ENCODE measurements at regions not wholly inside any gene's neighbourhood (a gene's known extent, or its start where the extent isn't known, plus 50 kb on each side); places are given as distances from the start of the nearest gene placed in this dataset.

DNA sequence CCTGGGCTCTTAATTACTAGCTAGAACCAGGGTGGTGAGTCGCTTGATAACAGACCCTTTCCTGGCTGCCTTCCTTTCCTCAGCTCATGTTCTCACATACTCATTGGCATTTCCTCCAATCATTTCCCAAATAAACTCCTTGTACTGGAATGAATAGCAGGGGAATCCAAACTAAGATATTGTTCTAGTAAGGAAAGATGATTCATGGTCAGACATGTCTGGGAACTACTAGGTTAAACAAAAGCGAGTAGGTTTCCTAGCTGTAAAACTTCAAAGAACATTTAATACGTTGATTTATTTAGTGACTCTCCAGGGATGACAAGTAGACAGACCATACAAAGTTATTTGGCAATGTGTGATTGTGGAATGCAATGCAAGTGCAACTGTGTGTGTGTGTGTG is 121.2 kb upstream of the KCNJ6 start:
- H3K27ac ChIP-seq, result no peak overlapping the region
- H3K4me3 ChIP-seq, result no peak overlapping the region

DNA sequence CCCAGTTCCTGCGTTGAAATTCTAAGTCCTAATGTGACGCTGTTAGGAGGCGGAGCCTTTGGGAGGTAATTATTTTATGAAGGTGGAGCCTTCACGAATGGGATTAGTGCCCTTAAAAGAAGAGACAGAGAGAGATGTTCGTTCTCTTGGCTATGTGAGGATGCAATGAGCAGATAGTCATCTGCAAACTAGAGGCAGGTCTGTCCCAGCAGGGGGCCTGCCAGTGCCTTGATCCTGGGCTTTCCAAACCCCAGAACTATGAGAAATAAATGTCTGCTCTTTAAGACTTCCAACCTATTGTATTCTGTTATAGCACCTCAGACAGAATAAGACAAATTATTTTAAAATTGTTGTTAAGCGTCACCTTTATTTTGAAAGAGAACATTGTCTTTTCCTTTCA is 123.1 kb upstream of the KCNJ6 start:
- no peak overlapping the region for H3K4me3 ChIP-seq
- no peak overlapping the region for H3K27ac ChIP-seq

DNA sequence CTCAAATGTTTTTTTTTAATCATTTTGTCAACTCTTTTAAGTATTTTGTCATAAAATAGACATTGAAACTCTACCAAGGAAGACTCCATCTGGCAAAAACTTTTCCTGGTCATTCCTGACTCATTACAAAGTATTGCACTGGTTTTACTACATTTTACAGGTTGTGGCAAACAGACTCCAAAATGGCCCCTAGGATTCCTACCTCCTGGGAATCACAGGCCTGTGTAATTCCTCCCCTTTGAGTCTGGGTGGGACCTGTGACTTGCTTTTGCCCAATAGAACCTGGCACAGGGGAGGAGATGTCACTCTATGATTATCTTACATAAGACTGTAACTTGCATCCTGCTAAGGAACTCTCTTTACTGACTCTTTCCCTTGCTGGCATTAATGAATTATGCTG is 123.6 kb upstream of the KCNJ6 start:
- no peak overlapping the region for H3K4me3 ChIP-seq
- H3K27ac ChIP-seq, result no peak overlapping the region

GRCh38 chr21:38041493-38041892 is 125.2 kb upstream of the KCNJ6 start:
- H3K4me3 ChIP-seq, result no peak overlapping the region
- no peak overlapping the region for H3K27ac ChIP-seq

GRCh38 chr21:38042246-38042645 is 126.0 kb upstream of the KCNJ6 start:
- no peak overlapping the region for H3K4me3 ChIP-seq

DNA sequence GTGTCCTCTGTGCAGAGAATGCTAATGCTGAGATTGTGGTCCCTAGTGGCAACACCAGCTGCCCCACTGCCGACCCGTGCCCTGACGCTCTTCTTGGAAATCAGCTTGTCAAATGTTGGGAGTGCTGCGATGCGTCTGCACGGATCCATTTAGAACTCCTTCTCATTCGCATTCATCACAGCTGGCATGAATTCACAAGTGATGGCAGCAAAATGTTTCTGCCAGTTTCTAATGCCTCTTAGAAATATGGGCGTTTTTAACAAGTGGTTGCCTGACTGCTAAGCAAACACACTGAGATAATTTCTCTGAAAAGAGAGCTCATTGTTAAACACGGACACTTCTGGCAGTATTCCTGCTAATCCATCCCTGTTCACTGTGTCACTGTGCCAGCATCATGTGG is 131.9 kb upstream of the KCNJ6 start:
- H3K4me3 ChIP-seq, result no peak overlapping the region
- H3K27ac ChIP-seq, result no peak overlapping the region

More at GRCh38 chr21:38042246-38042645, 126.0 kb upstream of the KCNJ6 start:
- H3K27ac ChIP-seq, result no peak overlapping the region

- no peak overlapping the region for H3K27ac ChIP-seq
- H3K4me3 ChIP-seq, result no peak overlapping the region
These were observed 138.1 kb upstream of the KCNJ6 start for GRCh38 chr21:38054334-38054733.

- Histone ChIP-seq H3K4me3 (no peak overlapping the region), H3K27ac (no peak overlapping the region)
These were observed 140.2 kb upstream of the KCNJ6 start for GRCh38 chr21:38056481-38056880.

- Histone ChIP-seq H3K4me3 (no peak overlapping the region), H3K27ac (no peak overlapping the region)
These were observed 141.4 kb upstream of the KCNJ6 start for GRCh38 chr21:38057626-38058025.

DNA sequence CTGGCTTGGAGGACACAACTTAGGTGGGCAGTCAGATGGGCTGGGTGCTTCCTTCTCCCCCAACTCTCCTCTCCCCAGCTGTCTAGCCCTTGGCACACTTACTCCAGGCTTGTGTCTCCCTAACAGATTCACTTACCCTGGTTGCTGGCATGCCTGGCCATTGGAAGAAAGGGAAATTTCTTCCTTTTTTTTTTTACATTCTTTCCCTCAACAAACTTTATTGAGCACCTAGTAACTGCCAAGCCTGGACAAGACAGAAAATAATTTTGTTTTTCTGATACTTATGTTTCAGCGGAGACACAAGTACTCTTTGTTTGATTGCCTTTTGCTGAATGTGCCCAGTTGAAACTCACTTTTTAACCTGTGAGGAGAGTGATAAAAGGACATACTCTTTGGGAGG is 144.3 kb upstream of the KCNJ6 start:
- H3K27ac ChIP-seq, result no peak overlapping the region
- H3K4me3 ChIP-seq, result no peak overlapping the region

GRCh38 chr21:38067086-38067739 is 151.0 kb upstream of the KCNJ6 start:
- H3K4me3 ChIP-seq, result no peak overlapping the region
- no peak overlapping the region for H3K27ac ChIP-seq

GRCh38 chr21:38072489-38072888 is 156.2 kb upstream of the KCNJ6 start:
- Histone ChIP-seq H3K4me3 (no peak overlapping the region), H3K27ac (no peak overlapping the region)

DNA sequence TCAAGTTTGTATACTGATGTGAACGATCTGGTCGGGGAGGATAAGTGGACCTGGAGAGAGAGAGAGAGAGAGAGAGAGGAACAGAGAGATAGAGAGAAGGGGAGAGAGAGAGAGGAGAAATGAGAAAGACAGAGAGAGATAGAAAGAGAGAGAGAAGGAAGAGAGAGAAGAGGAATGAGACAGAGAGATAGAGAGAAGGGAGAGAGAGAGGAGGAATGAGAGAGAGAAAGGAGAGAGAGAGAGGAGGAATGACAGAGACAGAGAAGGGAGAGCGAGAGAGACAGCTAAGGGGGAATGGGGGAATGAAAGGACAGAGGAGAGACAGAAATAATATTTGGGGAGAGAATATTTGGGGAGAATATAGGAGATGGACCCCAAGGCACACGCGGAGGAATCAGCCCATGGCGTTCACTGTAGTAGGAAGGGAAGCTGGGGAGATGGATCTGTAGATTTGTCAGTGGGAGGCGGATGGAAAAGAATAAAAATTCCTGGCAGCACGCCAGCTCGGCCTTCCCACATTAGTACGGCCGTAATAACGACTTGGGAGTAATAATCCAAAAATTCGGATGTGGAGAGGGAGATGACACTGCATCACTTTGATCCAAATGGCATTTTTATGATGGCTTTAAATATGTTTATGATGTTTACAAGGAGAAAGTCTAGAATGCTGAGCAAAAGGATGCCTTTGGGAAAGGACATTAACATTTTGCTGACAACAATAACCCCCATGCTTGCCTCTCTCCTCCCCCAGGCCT is 159.8 kb upstream of the KCNJ6 start:
- H3K27ac ChIP-seq, result no peak overlapping the region
- no peak overlapping the region for H3K4me3 ChIP-seq

DNA sequence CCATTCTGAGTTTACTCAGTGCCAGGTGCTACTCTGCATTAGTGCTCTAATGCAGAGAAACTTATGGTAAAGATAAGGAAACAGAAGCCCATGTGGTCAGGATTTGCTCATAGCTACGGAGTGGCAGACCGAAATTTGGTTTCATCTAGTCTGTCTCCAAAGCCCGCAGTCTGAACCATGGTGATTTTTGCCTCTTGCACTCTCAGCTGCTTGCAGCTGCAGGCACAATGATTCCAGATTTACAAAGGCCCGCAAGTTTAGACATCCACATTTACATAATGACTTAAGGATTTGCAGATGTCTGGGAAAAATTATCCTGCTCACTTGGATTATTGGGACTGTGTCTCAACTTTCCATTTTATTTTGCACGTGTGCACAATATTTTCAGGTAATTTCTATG is 161.3 kb upstream of the KCNJ6 start:
- no peak overlapping the region for H3K27ac ChIP-seq
- no peak overlapping the region for H3K4me3 ChIP-seq

- no peak overlapping the region for H3K27ac ChIP-seq
- H3K4me3 ChIP-seq, result no peak overlapping the region
These were observed 164.6 kb upstream of the KCNJ6 start for GRCh38 chr21:38080888-38081287.

DNA sequence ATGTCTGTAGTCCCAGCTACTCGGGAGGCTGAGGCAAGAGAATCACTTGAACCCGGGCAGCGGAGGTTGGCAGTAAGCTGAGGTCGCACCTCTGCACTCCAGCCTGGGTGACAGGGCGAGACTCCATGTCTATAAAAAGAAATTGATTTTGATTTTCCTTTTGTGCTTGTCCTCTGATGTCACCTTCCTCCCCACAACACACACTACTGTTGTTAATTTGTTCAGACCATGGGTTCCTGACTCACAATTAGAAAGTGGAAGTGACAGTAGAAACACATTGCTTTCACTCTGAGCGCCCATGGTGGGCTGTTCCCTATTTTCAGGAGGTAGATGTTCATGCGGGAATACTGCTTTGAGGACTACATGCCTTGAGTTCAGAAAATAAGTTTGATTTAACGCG is 165.5 kb upstream of the KCNJ6 start:
- H3K27ac ChIP-seq, result no peak overlapping the region

GRCh38 chr21:38082936-38083485 is 166.8 kb upstream of the KCNJ6 start:
- Histone ChIP-seq H3K27ac (no peak overlapping the region), H3K4me3 (no peak overlapping the region)

More for the DNA sequence above, 165.5 kb upstream of the KCNJ6 start:
- H3K4me3 ChIP-seq, result no peak overlapping the region

- H3K4me3 ChIP-seq, result no peak overlapping the region
- no peak overlapping the region for H3K27ac ChIP-seq
These were observed 167.3 kb upstream of the KCNJ6 start for GRCh38 chr21:38083535-38083934.

GRCh38 chr21:38086580-38086979 is 170.2 kb upstream of the KCNJ15 start:
- no peak overlapping the region for H3K27ac ChIP-seq
- no peak overlapping the region for H3K4me3 ChIP-seq

- Histone ChIP-seq H3K4me3 (no peak overlapping the region), H3K27ac (no peak overlapping the region)
These were observed 167.7 kb upstream of the KCNJ15 start for GRCh38 chr21:38088916-38089762.

- Histone ChIP-seq H3K27ac (no peak overlapping the region), H3K4me3 (no peak overlapping the region)
These were observed 167.1 kb upstream of the KCNJ15 start for GRCh38 chr21:38089763-38090046.

Data from skin epidermis (tissue), 12 donors.